IMR-90 (cell line): ENCODE measurements at regions not wholly inside any gene's neighbourhood (a gene's known extent, or its start where the extent isn't known, plus 50 kb on each side); places are given as distances from the start of the nearest gene placed in this dataset.

ENCODE experiments used
- ATAC-seq: fragments of 200-7000 bp; cut with Tn5 transposase; 2 replicates; pipeline ENCODE4 v1.9.1; 2020; ENCODE audit warnings: low read depth, mild to moderate bottlenecking, moderate library complexity
- BruUV-seq: library from RNA; stranded (reverse); fragments of 400-500 nt; replicated peaks from 2 replicates; lab custom pipeline; 2021; lab: Mats Ljungman, UMichigan
- CTCF ChIA-PET: fragments of 300-600 bp; formaldehyde crosslinking; extraction: SDS; loops from one replicate; lab custom pipeline; 2021; ENCODE audit warnings: antibody characterized with exemption; lab: Yijun Ruan, JAX
- POLR2A ChIA-PET: fragments of 300-600 bp; sonication (Branson Sonifier 250); formaldehyde crosslinking; loops from one replicate; lab custom pipeline; 2022; ENCODE audit warnings: antibody characterized with exemption; ENCODE audit not compliant: unreplicated experiment; lab: Charles Lee
- DNase-seq: peaks from one replicate; pipeline ENCODE4 v3.0.0; 2013
- H2AFZ ChIP-seq: replicated peaks from 2 replicates; pipeline ENCODE3; 2013; ENCODE audit warnings: low read length, mild to moderate bottlenecking; ENCODE audit not compliant: poor library complexity
- H2AK5ac ChIP-seq: 2 replicates; pipeline ENCODE4 v1.6.1; 2013; ENCODE audit warnings: low read depth, low read length, inconsistent platforms
- H2AK9ac ChIP-seq: replicated peaks from 2 replicates; pipeline ENCODE3; 2013; ENCODE audit warnings: mild to moderate bottlenecking, low read depth, low read length, moderate library complexity; ENCODE audit not compliant: poor library complexity
- H2BK120ac ChIP-seq: 2 replicates; pipeline ENCODE4 v1.6.1; 2013; ENCODE audit warnings: low read depth, low read length, inconsistent platforms
- H2BK15ac ChIP-seq: 3 replicates; pipeline ENCODE4 v1.6.1; 2013; ENCODE audit warnings: low read depth, low read length, inconsistent platforms
- H2BK20ac ChIP-seq: 2 replicates; pipeline ENCODE4 v1.6.1; 2013; ENCODE audit warnings: low read depth, mild to moderate bottlenecking, inconsistent platforms, low read length, moderate library complexity
- H2BK5ac ChIP-seq: 2 replicates; pipeline ENCODE4 v1.6.1; 2013; ENCODE audit warnings: mild to moderate bottlenecking, low read depth, low read length, inconsistent platforms; ENCODE audit not compliant: poor library complexity, severe bottlenecking
- H3K14ac ChIP-seq: replicated peaks from 2 replicates; pipeline ENCODE4 v1.6.1; 2013; ENCODE audit warnings: low read depth, low read length, inconsistent platforms
- H3K18ac ChIP-seq: 2 replicates; pipeline ENCODE4 v1.6.1; 2013; ENCODE audit warnings: low read depth, low read length, control low read depth
- H3K23ac ChIP-seq: 2 replicates; pipeline ENCODE4 v1.6.1; 2013; ENCODE audit warnings: low read depth, low read length, inconsistent platforms
- H3K27ac ChIP-seq: 2 replicates; pipeline ENCODE4 v1.5.1; 2013; ENCODE audit warnings: mild to moderate bottlenecking, control low read depth, low read length; ENCODE audit not compliant: insufficient read depth
- H3K27me3 ChIP-seq: 2 replicates; pipeline ENCODE4 v1.6.1; 2013; ENCODE audit warnings: low read length; ENCODE audit not compliant: control insufficient read depth, insufficient read depth
- H3K36me3 ChIP-seq: 2 replicates; pipeline ENCODE4 v1.6.1; 2013; ENCODE audit warnings: low read length, mixed read lengths; ENCODE audit not compliant: control insufficient read depth, insufficient read depth
- H3K4ac ChIP-seq: 2 replicates; pipeline ENCODE4 v1.6.1; 2013; ENCODE audit warnings: low read depth, low read length, inconsistent platforms
- H3K4me1 ChIP-seq: 2 replicates; pipeline ENCODE4 v1.6.1; 2013; ENCODE audit warnings: low read length, mixed read lengths; ENCODE audit not compliant: control insufficient read depth, insufficient read depth
- H3K4me2 ChIP-seq: 2 replicates; pipeline ENCODE4 v1.6.1; 2013; ENCODE audit warnings: low read depth, mild to moderate bottlenecking, control low read depth, low read length, moderate library complexity
- H3K4me3 ChIP-seq: 2 replicates; pipeline ENCODE4 v1.5.1; 2013; ENCODE audit warnings: low read depth, mild to moderate bottlenecking, control low read depth, low read length, moderate library complexity; ENCODE audit not compliant: insufficient read depth
- H3K56ac ChIP-seq: 2 replicates; pipeline ENCODE4 v1.6.1; 2013; ENCODE audit warnings: low read length, inconsistent platforms; ENCODE audit not compliant: insufficient read depth; ENCODE audit errors: extremely low read depth
- H3K79me1 ChIP-seq, 2 experiments: 2 replicates each; pipeline ENCODE4 v1.6.1; 2013; ENCODE audit warnings: low read length in 2 of 2, inconsistent platforms in 1 of 2, low read depth in 1 of 2
- H3K9ac ChIP-seq: 2 replicates; pipeline ENCODE4 v1.6.1; 2013; ENCODE audit warnings: low read depth, low read length, control low read depth
- H3K9me1 ChIP-seq: 2 replicates; pipeline ENCODE4 v1.6.1; 2013; ENCODE audit warnings: low read length, inconsistent platforms; ENCODE audit not compliant: insufficient read depth
- H3K9me3 ChIP-seq: 2 replicates; pipeline ENCODE4 v1.6.1; 2013; ENCODE audit warnings: low read length; ENCODE audit not compliant: control insufficient read depth, insufficient read depth
- H4K20me1 ChIP-seq: 2 replicates; pipeline ENCODE4 v1.6.1; 2013; ENCODE audit warnings: low read length, inconsistent platforms; ENCODE audit not compliant: insufficient read depth
- H4K5ac ChIP-seq: 2 replicates; pipeline ENCODE4 v1.6.1; 2013; ENCODE audit warnings: mild to moderate bottlenecking, low read depth, low read length, control low read depth
- H4K8ac ChIP-seq, 2 experiments: 2 replicates each; pipeline ENCODE4 v1.6.1; 2013; ENCODE audit warnings: low read depth in 2 of 2, low read length in 2 of 2, control low read depth in 1 of 2, inconsistent platforms in 1 of 2
- H4K91ac ChIP-seq: 2 replicates; pipeline ENCODE4 v1.6.1; 2013; ENCODE audit warnings: low read depth, low read length, inconsistent platforms; ENCODE audit not compliant: insufficient read depth
- CEBPB ChIP-seq: IDR thresholded peaks from 2 replicates; pipeline ENCODE4 v1.6.1; 2012; ENCODE audit warnings: low read depth, low read length, improper control_type of control experiment
- CHD1 ChIP-seq: IDR thresholded peaks from 2 replicates; pipeline ENCODE4 v1.6.1; 2012; ENCODE audit warnings: low read depth, low read length, improper control_type of control experiment
- ELK1 ChIP-seq: fragments of 150-350 bp; IDR thresholded peaks from 2 replicates; pipeline ENCODE4 v1.6.1; 2016; ENCODE audit warnings: low read depth, mild to moderate bottlenecking, low read length, moderate library complexity, borderline replicate concordance
- FOS ChIP-seq: fragments of 150-350 bp; IDR thresholded peaks from 2 replicates; pipeline ENCODE4 v1.6.1; 2016; ENCODE audit warnings: low read depth, low read length
- MAFK ChIP-seq: IDR thresholded peaks from 2 replicates; pipeline ENCODE4 v1.6.1; 2012; ENCODE audit warnings: low read depth, low read length, improper control_type of control experiment
- NFE2L2 ChIP-seq: fragments of 150-350 bp; IDR thresholded peaks from 2 replicates; pipeline ENCODE4 v1.6.1; 2016; ENCODE audit warnings: low read depth, mild to moderate bottlenecking, low read length
- POLR2A ChIP-seq: IDR thresholded peaks from 2 replicates; pipeline ENCODE4 v1.6.1; 2012; ENCODE audit warnings: mild to moderate bottlenecking, low read depth, low read length
- RCOR1 ChIP-seq: IDR thresholded peaks from 2 replicates; pipeline ENCODE4 v1.6.1; 2012; ENCODE audit warnings: mild to moderate bottlenecking, low read length, improper control_type of control experiment; ENCODE audit not compliant: insufficient replicate concordance
- SMC3 ChIP-seq: fragments of 150-350 bp; IDR thresholded peaks from 2 replicates; pipeline ENCODE4 v1.6.1; 2016; ENCODE audit warnings: low read depth, mild to moderate bottlenecking, antibody characterized with exemption, low read length, moderate library complexity
- WGBS, 2 experiments: methylation state at CpG; one replicate each; pipeline versions ENCODE4 v1.1.5 to v1.1.7; 2013; ENCODE audit warnings: missing lambda C conversion rate in 2 of 2; ENCODE audit not compliant: insufficient read length in 1 of 2; ENCODE audit errors: extremely low coverage in 2 of 2; 5-methylcytosine and 5-hydroxymethylcytosine counted together
- dilution Hi-C: fragments of 300-500 bp; cut with HindIII; formaldehyde crosslinking; loops from one replicate; pipeline ENCODE4 v1.14.3; 2018; ENCODE audit warnings: low sequenced_read_pairs; ENCODE audit not compliant: unreplicated experiment
- in situ Hi-C: fragments of 300-500 bp; cut with MboI; formaldehyde crosslinking; loops from 3 replicates; pipeline ENCODE4 v1.14.3; 2019; ENCODE audit warnings: low sequenced_read_pairs, inconsistent platforms, mixed read lengths
- intact Hi-C: fragments of 100-400 bp; cut with micrococcal nuclease; formaldehyde crosslinking; loops from 2 replicates; pipeline ENCODE4 v1.10.0; 2022
- TF ChIP-seq, protein P1 (sequence below): fragments of 150-350 bp; IDR thresholded peaks from 2 replicates; pipeline ENCODE4 v1.6.1; 2017; ENCODE audit warnings: mild to moderate bottlenecking, antibody characterized with exemption, low read length, low read depth

- no peak overlapping the region for H4K8ac ChIP-seq
- in situ Hi-C loops (no loop called here), dilution Hi-C loops (no loop called here), intact Hi-C loops (no loop called here)
- no peak overlapping the region for H3K4me3 ChIP-seq
- no peak overlapping the region for H3K9ac ChIP-seq
- ChIA-PET POLR2A (no interaction called here), CTCF (no interaction called here)
- TF ChIP-seq MAFK (no peak), SMC3 (no peak), RCOR1 (no peak), FOS (no peak), ELK1 (no peak), POLR2A (no peak), CHD1 (no peak), CEBPB (no peak), NFE2L2 (no peak)
- TF ChIP-seq, protein P1, sequence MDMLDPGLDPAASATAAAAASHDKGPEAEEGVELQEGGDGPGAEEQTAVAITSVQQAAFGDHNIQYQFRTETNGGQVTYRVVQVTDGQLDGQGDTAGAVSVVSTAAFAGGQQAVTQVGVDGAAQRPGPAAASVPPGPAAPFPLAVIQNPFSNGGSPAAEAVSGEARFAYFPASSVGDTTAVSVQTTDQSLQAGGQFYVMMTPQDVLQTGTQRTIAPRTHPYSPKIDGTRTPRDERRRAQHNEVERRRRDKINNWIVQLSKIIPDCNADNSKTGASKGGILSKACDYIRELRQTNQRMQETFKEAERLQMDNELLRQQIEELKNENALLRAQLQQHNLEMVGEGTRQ, result no peak
- H3K23ac ChIP-seq, result no peak overlapping the region
- H3K27ac ChIP-seq, result no peak overlapping the region
- no peaks in the 10 kb centered on the region for H3K79me1 ChIP-seq
- no peak for ATAC-seq
- no peak overlapping the region for H3K4me2 ChIP-seq
- H3K9me1 ChIP-seq, result no peaks in the 10 kb centered on the region
- no peak overlapping the region for H3K14ac ChIP-seq
- no peak overlapping the region for H2AFZ ChIP-seq
- no peaks in the 10 kb centered on the region for H3K9me3 ChIP-seq
- WGBS, 2 experiments, result no CpG with 5 or more reads among the region's 2 CpGs
- no peaks in the 10 kb centered on the region for H4K20me1 ChIP-seq
- no peak overlapping the region for H2BK5ac ChIP-seq
- H2BK120ac ChIP-seq, result no peak overlapping the region
- H2BK15ac ChIP-seq, result no peak overlapping the region
- H3K27me3 ChIP-seq, result peaks cover 3% of the 10 kb centered on the region; the same call in 1 of the 2 replicates
- no peak for DNase-seq
- BruUV-seq, result no TSS peak
- H2AK5ac ChIP-seq, result no peak overlapping the region
- H4K91ac ChIP-seq, result no peak overlapping the region
- no peak overlapping the region for H2AK9ac ChIP-seq
- no peaks in the 10 kb centered on the region for H3K4me1 ChIP-seq
- no peak overlapping the region for H3K56ac ChIP-seq
- H4K5ac ChIP-seq, result no peak overlapping the region
- no peak overlapping the region for H3K18ac ChIP-seq
- H2BK20ac ChIP-seq, result no peak overlapping the region
- no peak overlapping the region for H3K4ac ChIP-seq
- H3K36me3 ChIP-seq, result no peaks in the 10 kb centered on the region
Measured at GRCh38 chr2:6637330-6637729, 228.4 kb downstream of the CMPK2 start.
